Keratinocyte (primary cell): ENCODE measurements at regions not wholly inside any gene's neighbourhood (a gene's known extent, or its start where the extent isn't known, plus 50 kb on each side); places are given as distances from the start of the nearest gene placed in this dataset.

ENCODE experiments used
- DNase-seq: peaks from one replicate; pipeline ENCODE4 v3.0.0-alpha.2; 2011; ENCODE audit warnings: low read depth, missing footprints, low spot score
- FAIRE-seq: peaks from 2 replicates; lab custom pipeline; 2011; peaks lifted over from hg19 to GRCh38; lab: Jason Lieb, UNC
- H2AFZ ChIP-seq: 2 replicates; pipeline ENCODE4 v1.6.0; 2012; ENCODE audit warnings: low read length, control low read depth, inconsistent platforms; ENCODE audit not compliant: control insufficient read depth
- H3K27ac ChIP-seq: 2 replicates; pipeline ENCODE4 v1.5.1; 2011; ENCODE audit warnings: low read length; ENCODE audit not compliant: control insufficient read depth, insufficient read depth
- H3K27me3 ChIP-seq: 3 replicates; pipeline ENCODE4 v1.6.0; 2011; ENCODE audit warnings: low read length; ENCODE audit not compliant: control insufficient read depth, insufficient read depth; ENCODE audit errors: extremely low read depth
- H3K36me3 ChIP-seq, 2 experiments: 2 replicates in 1 of 2; 3 replicates in 1 of 2; pipeline ENCODE4 v1.5.1; 2011; ENCODE audit warnings: low read length in 2 of 2, mild to moderate bottlenecking in 1 of 2; ENCODE audit not compliant: control insufficient read depth in 2 of 2, insufficient read depth in 2 of 2; ENCODE audit errors: extremely low read depth in 1 of 2
- H3K4me1 ChIP-seq: 3 replicates; pipeline ENCODE4 v1.5.1; 2011; ENCODE audit warnings: low read length; ENCODE audit not compliant: control insufficient read depth, insufficient read depth; ENCODE audit errors: extremely low read depth
- H3K4me2 ChIP-seq: 3 replicates; pipeline ENCODE4 v1.6.0; 2011; ENCODE audit warnings: low read depth, low read length; ENCODE audit not compliant: control insufficient read depth, insufficient read depth; ENCODE audit errors: extremely low read depth
- H3K4me3 ChIP-seq, 3 experiments: fragments of 200-600 bp in 1 of 3; sonication (generic) in 1 of 3; 2 replicates in 2 of 3; 3 replicates in 1 of 3; pipeline ENCODE4 v1.5.1; 2011 to 2016; ENCODE audit warnings: low read length in 3 of 3, mild to moderate bottlenecking in 3 of 3, control low read depth in 2 of 3, inconsistent platforms in 1 of 3, low read depth in 1 of 3, mixed read lengths in 1 of 3, mixed run types in 1 of 3, moderate library complexity in 1 of 3; ENCODE audit not compliant: control insufficient read depth in 2 of 3, insufficient read depth in 2 of 3; ENCODE audit errors: extremely low read depth in 1 of 3
- H3K79me2 ChIP-seq: 2 replicates; pipeline ENCODE4 v1.6.0; 2012; ENCODE audit warnings: low read length; ENCODE audit not compliant: control insufficient read depth, insufficient read depth
- H3K9ac ChIP-seq: 3 replicates; pipeline ENCODE4 v1.6.0; 2011; ENCODE audit warnings: low read length; ENCODE audit not compliant: control insufficient read depth, insufficient read depth; ENCODE audit errors: extremely low read depth
- H3K9me1 ChIP-seq: 3 replicates; pipeline ENCODE4 v1.6.0; 2011; ENCODE audit warnings: low read length; ENCODE audit not compliant: control insufficient read depth, insufficient read depth; ENCODE audit errors: extremely low read depth
- H3K9me3 ChIP-seq: 2 replicates; pipeline ENCODE4 v1.5.1; 2012; ENCODE audit warnings: low read depth, low read length; ENCODE audit not compliant: control insufficient read depth
- H4K20me1 ChIP-seq: 3 replicates; pipeline ENCODE4 v1.6.0; 2011; ENCODE audit warnings: low read length; ENCODE audit not compliant: control insufficient read depth, insufficient read depth; ENCODE audit errors: extremely low read depth
- CTCF ChIP-seq, 3 experiments: IDR thresholded peaks in 1 of 3; conservative IDR thresholded peaks in 1 of 3; optimal IDR thresholded peaks in 1 of 3; 2 replicates in 2 of 3; 3 replicates in 1 of 3; pipeline versions ENCODE3 to v1.5.1; 2011; ENCODE audit warnings: low read length in 3 of 3, mild to moderate bottlenecking in 3 of 3, moderate library complexity in 2 of 3, control low read depth in 1 of 3, inconsistent platforms in 1 of 3; ENCODE audit not compliant: insufficient read depth in 2 of 3; ENCODE audit errors: extremely low read depth in 1 of 3
- EZH2 ChIP-seq: IDR thresholded peaks from one replicate; pipeline ENCODE4 v1.6.1; 2012; ENCODE audit warnings: inconsistent platforms, mild to moderate bottlenecking, low read length, moderate library complexity
- dilution Hi-C: fragments of 300-500 bp; cut with MboI; formaldehyde crosslinking; loops from one replicate; pipeline ENCODE4 v1.7.0; 2020; ENCODE audit warnings: low sequenced_read_pairs; ENCODE audit not compliant: extremely low pct_ligation_motif_present

GRCh38 chr5:51027271-51027670 is 356.0 kb upstream of the ISL1 start:
- Histone ChIP-seq H3K4me3 (no peak overlapping the region), H3K9me3 (no peaks in the 10 kb centered on the region), H3K9me1 (no peaks in the 10 kb centered on the region), H3K36me3 (no peaks in the 10 kb centered on the region), H3K4me2 (no peak overlapping the region), H4K20me1 (no peaks in the 10 kb centered on the region), H3K4me1 (no peaks in the 10 kb centered on the region), H3K27me3 (no peaks in the 10 kb centered on the region), H3K27ac (no peak overlapping the region), H2AFZ (no peak overlapping the region), H3K9ac (no peak overlapping the region), H3K79me2 (no peaks in the 10 kb centered on the region)
- FAIRE-seq (no peak), DNase-seq (no peak)
- dilution Hi-C loops = no loop called here
- no peak for TF ChIP-seq CTCF (optimal IDR thresholded peaks at IDR 0.05 in 1 of 3, IDR thresholded peaks at IDR 0.05 in 1 of 3, conservative IDR thresholded peaks at IDR 0.05 in 1 of 3; ENCODE audit: extremely low read depth in 1 of 3, insufficient read depth in 2 of 3, low read length in 3 of 3)
- TF ChIP-seq EZH2 = no peak

GRCh38 chr5:51028394-51028793 is 354.9 kb upstream of the ISL1 start:
- FAIRE-seq = no peak
- no peak for TF ChIP-seq EZH2
- no peak for TF ChIP-seq CTCF (optimal IDR thresholded peaks at IDR 0.05 in 1 of 3, IDR thresholded peaks at IDR 0.05 in 1 of 3, conservative IDR thresholded peaks at IDR 0.05 in 1 of 3; ENCODE audit: extremely low read depth in 1 of 3, insufficient read depth in 2 of 3, low read length in 3 of 3)
- H3K27ac ChIP-seq = no peak overlapping the region
- H3K9me3 ChIP-seq = no peaks in the 10 kb centered on the region
- H3K4me2 ChIP-seq = no peak overlapping the region
- no peaks in the 10 kb centered on the region for H3K79me2 ChIP-seq
- H3K36me3 ChIP-seq = no peaks in the 10 kb centered on the region
- no peaks in the 10 kb centered on the region for H3K9me1 ChIP-seq
- dilution Hi-C loops = no loop called here
- H3K4me1 ChIP-seq = no peaks in the 10 kb centered on the region
- no peak for DNase-seq
- H3K27me3 ChIP-seq = no peaks in the 10 kb centered on the region
- H3K4me3 ChIP-seq = no peak overlapping the region
- H3K9ac ChIP-seq = no peak overlapping the region
- H4K20me1 ChIP-seq = no peaks in the 10 kb centered on the region
- H2AFZ ChIP-seq = no peak overlapping the region
